WTC11 (cell line): ENCODE measurements at regions not wholly inside any gene's neighbourhood (a gene's known extent, or its start where the extent isn't known, plus 50 kb on each side); places are given as distances from the start of the nearest gene placed in this dataset.

Experiments
- ATAC-seq: fragments of 200-7000 bp; cut with Tn5 transposase; 2 replicates; pipeline ENCODE4 v1.10.0; 2021; ENCODE audit warnings: mild to moderate bottlenecking, moderate library complexity
- CTCF ChIA-PET: fragments of 300-600 bp; sonication (Branson Sonifier 250); formaldehyde crosslinking; loops from one replicate; lab custom pipeline; 2021; ENCODE audit warnings: antibody characterized with exemption; lab: Charles Lee
- POLR2A ChIA-PET: fragments of 350-600 bp; sonication (Branson Sonifier 250); formaldehyde crosslinking; loops from one replicate; lab custom pipeline; 2021; ENCODE audit warnings: antibody characterized with exemption; lab: Charles Lee
- DNase-seq: peaks from one replicate; pipeline ENCODE4 v3.0.0; 2021; ENCODE audit warnings: low spot score
- H3K27ac Mint-ChIP-seq: 2 replicates; pipeline ENCODE4 v1.8.0; 2021; ENCODE audit warnings: mixed read lengths
- H3K27me3 Mint-ChIP-seq: 2 replicates; pipeline ENCODE4 v1.8.0; 2021; ENCODE audit warnings: low read depth, mild to moderate bottlenecking, moderate library complexity, mixed read lengths
- H3K36me3 Mint-ChIP-seq: 2 replicates; pipeline ENCODE4 v1.8.0; 2021; ENCODE audit warnings: mixed read lengths
- H3K4me1 Mint-ChIP-seq: 2 replicates; pipeline ENCODE4 v1.8.0; 2022; ENCODE audit warnings: mixed read lengths
- H3K4me3 Mint-ChIP-seq: 2 replicates; pipeline ENCODE4 v1.8.0; 2021; ENCODE audit warnings: mild to moderate bottlenecking, moderate library complexity, mixed read lengths
- H3K9me3 Mint-ChIP-seq: 2 replicates; pipeline ENCODE4 v1.8.0; 2021; ENCODE audit warnings: mixed read lengths
- ATF2 ChIP-seq: sonication (generic); formaldehyde crosslinking; IDR thresholded peaks from 2 replicates; pipeline ENCODE4 v1.8.1; 2022; ENCODE audit warnings: low read depth, missing genetic modification reagents, borderline replicate concordance
- CREM ChIP-seq: sonication (generic); formaldehyde crosslinking; IDR thresholded peaks from 2 replicates; pipeline ENCODE4 v1.8.1; 2022; ENCODE audit warnings: mild to moderate bottlenecking, missing genetic modification reagents, moderate library complexity
- FOXP1 ChIP-seq: sonication (generic); formaldehyde crosslinking; IDR thresholded peaks from 2 replicates; pipeline ENCODE4 v1.8.0; 2022; ENCODE audit warnings: missing genetic modification reagents, mild to moderate bottlenecking, moderate library complexity, borderline replicate concordance
- NFATC4 ChIP-seq: fragments of 250-450 bp; sonication (Bioruptor Pico); IDR thresholded peaks from 2 replicates; pipeline ENCODE4 v1.9.0; 2021; ENCODE audit warnings: mild to moderate bottlenecking
- NR2C2 ChIP-seq: sonication (generic); formaldehyde crosslinking; IDR thresholded peaks from 2 replicates; pipeline ENCODE4 v1.8.0; 2022; ENCODE audit warnings: mild to moderate bottlenecking, missing genetic modification reagents
- NR3C1 ChIP-seq: sonication (generic); formaldehyde crosslinking; conservative IDR thresholded peaks from 2 replicates; pipeline ENCODE4 v1.8.1; 2023; ENCODE audit warnings: low read depth, mild to moderate bottlenecking, missing genetic modification reagents
- OVOL2 ChIP-seq: fragments of 250-450 bp; sonication (Bioruptor Pico); IDR thresholded peaks from 2 replicates; pipeline ENCODE4 v1.9.0; 2021; ENCODE audit warnings: mild to moderate bottlenecking, borderline replicate concordance
- PREB ChIP-seq: sonication (generic); formaldehyde crosslinking; IDR thresholded peaks from 2 replicates; pipeline ENCODE4 v1.8.1; 2022; ENCODE audit warnings: mild to moderate bottlenecking, missing genetic modification reagents, moderate library complexity, borderline replicate concordance
- PRRX2 ChIP-seq: fragments of 250-450 bp; sonication (Bioruptor Pico); IDR thresholded peaks from 2 replicates; pipeline ENCODE4 v1.8.0; 2021; ENCODE audit warnings: mild to moderate bottlenecking
- RELA ChIP-seq: sonication (generic); formaldehyde crosslinking; IDR thresholded peaks from 2 replicates; pipeline ENCODE4 v1.8.1; 2022; ENCODE audit warnings: missing genetic modification reagents, mild to moderate bottlenecking, borderline replicate concordance
- TEAD1 ChIP-seq: sonication (generic); formaldehyde crosslinking; IDR thresholded peaks from 2 replicates; pipeline ENCODE4 v1.8.0; 2022; ENCODE audit warnings: mild to moderate bottlenecking, missing genetic modification reagents
- TEAD4 ChIP-seq: sonication (generic); formaldehyde crosslinking; IDR thresholded peaks from 2 replicates; pipeline ENCODE4 v1.8.0; 2022; ENCODE audit warnings: mild to moderate bottlenecking, missing genetic modification reagents
- USF1 ChIP-seq: sonication (generic); formaldehyde crosslinking; IDR thresholded peaks from 2 replicates; pipeline ENCODE4 v1.8.0; 2022; ENCODE audit warnings: mild to moderate bottlenecking, missing genetic modification reagents
- ZBTB21 ChIP-seq: sonication (generic); formaldehyde crosslinking; IDR thresholded peaks from 2 replicates; pipeline ENCODE4 v1.8.1; 2023; ENCODE audit warnings: mild to moderate bottlenecking, missing genetic modification reagents, borderline replicate concordance
- ZBTB43 ChIP-seq: sonication (generic); formaldehyde crosslinking; IDR thresholded peaks from 2 replicates; pipeline ENCODE4 v1.8.1; 2023; ENCODE audit warnings: mild to moderate bottlenecking, missing genetic modification reagents
- ZNF232 ChIP-seq: sonication (generic); formaldehyde crosslinking; IDR thresholded peaks from 2 replicates; pipeline ENCODE4 v1.8.0; 2022; ENCODE audit warnings: mild to moderate bottlenecking, missing genetic modification reagents
- ZNF263 ChIP-seq: sonication (generic); formaldehyde crosslinking; IDR thresholded peaks from 2 replicates; pipeline ENCODE4 v1.8.1; 2022; ENCODE audit warnings: low read depth, mild to moderate bottlenecking, moderate library complexity, missing genetic modification reagents
- ZNF532 ChIP-seq: fragments of 250-450 bp; sonication (Bioruptor Pico); IDR thresholded peaks from 2 replicates; pipeline ENCODE4 v1.9.0; 2021; ENCODE audit warnings: mild to moderate bottlenecking, borderline replicate concordance
- ZSCAN18 ChIP-seq: fragments of 250-450 bp; sonication (Bioruptor Pico); IDR thresholded peaks from 2 replicates; pipeline ENCODE4 v2.1.2; 2022; ENCODE audit warnings: mild to moderate bottlenecking, moderate library complexity

GRCh38 chr14:106346534-106347290 lies 820.3 kb downstream of the TMEM121 start:
- Mint-ChIP-seq H3K4me1 (no peaks in the 10 kb centered on the region), H3K27ac (no peak overlapping the region)
- TF ChIP-seq CREM = no peak
- TF ChIP-seq TEAD1 (CRISPR knock-in tag) = no peak
- no peak for TF ChIP-seq ATF2 (CRISPR knock-in tag)
- no peak for TF ChIP-seq NR3C1 (CRISPR knock-in tag)
- no peak for TF ChIP-seq USF1
- TF ChIP-seq PRRX2 (CRISPR knock-in tag) = no peak
- no peak for TF ChIP-seq TEAD4
- no peak for TF ChIP-seq FOXP1
- no peak for TF ChIP-seq ZNF532 (CRISPR knock-in tag)
- TF ChIP-seq ZNF232 = no peak
- no peak for TF ChIP-seq RELA (CRISPR knock-in tag)
- no peak for TF ChIP-seq ZNF263 (CRISPR knock-in tag)
- no peak for TF ChIP-seq NFATC4 (CRISPR knock-in tag)
- TF ChIP-seq ZBTB43 = no peak
- TF ChIP-seq, all 79 proteins: peak for 0
- CTCF ChIA-PET = no interaction called here
- Mint-ChIP-seq H3K27me3 (no peaks in the 10 kb centered on the region), H3K36me3 (peaks cover 27% of the 10 kb centered on the region), H3K4me3 (no peak overlapping the region), H3K9me3 (peaks cover 32% of the 10 kb centered on the region)
- DNase-seq (no peak), ATAC-seq (no peak)
- POLR2A ChIA-PET = no interaction called here

GRCh38 chr14:106347291-106347778 lies 821.0 kb downstream of the TMEM121 start:
- H3K27ac Mint-ChIP-seq = no peak overlapping the region
- H3K36me3 Mint-ChIP-seq = peaks cover 25% of the 10 kb centered on the region
- POLR2A ChIA-PET = no interaction called here
- no peak for DNase-seq
- TF ChIP-seq OVOL2 = no peak
- no peak for TF ChIP-seq PREB
- TF ChIP-seq ZBTB21 (CRISPR knock-in tag) = no peak
- TF ChIP-seq NR2C2 (CRISPR knock-in tag) = no peak
- no peak for TF ChIP-seq ZSCAN18
- no peaks in the 10 kb centered on the region for H3K4me1 Mint-ChIP-seq
- no peak for ATAC-seq
- no peaks in the 10 kb centered on the region for H3K27me3 Mint-ChIP-seq
- H3K4me3 Mint-ChIP-seq = no peak overlapping the region
- CTCF ChIA-PET = no interaction called here
- peaks cover 32% of the 10 kb centered on the region for H3K9me3 Mint-ChIP-seq
